ENCODE measurements at regions not wholly inside any gene's neighbourhood (a gene's known extent, or its start where the extent isn't known, plus 50 kb on each side); places are given as distances from the start of the nearest gene placed in this dataset.
A peak's percentile ranks its signal among the peaks of the same experiment; 100 is the strongest.

DNA sequence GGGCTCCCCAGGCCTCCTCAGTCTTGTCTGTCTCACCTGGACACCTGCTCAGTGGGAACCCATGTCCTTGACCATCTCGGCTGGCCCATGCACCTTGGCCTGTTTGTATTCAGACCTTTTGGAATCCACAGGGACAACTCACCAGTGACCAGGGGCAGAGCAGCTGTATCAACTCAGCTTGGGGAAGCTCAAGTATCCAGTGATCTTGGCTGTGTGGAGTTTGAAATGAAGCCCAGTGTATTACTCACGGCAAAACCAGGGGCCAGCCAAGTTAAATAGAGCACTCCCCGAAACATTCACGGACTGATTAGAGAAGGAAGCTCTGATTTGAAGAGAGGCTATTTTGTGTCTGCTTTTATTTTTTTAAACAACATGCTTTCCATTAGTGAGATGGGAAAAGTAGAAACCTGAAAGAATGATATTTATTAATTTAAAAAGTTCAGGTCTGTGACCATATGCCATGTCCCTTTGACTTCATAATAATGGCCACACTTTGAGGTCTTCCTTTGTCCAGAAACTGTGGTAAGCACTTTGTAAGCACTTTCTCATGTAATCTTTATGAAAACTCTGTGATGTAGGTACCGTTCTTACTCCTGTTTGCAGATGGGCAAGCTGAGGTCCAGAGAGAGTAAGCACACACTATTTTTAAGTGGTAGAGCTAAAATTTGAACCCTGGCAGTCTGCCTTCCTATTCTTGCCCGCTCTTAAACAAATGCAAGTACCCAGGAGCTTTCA lies 656.5 kb downstream of the BNC2 start:
- TF ChIP-seq, protein P1, sequence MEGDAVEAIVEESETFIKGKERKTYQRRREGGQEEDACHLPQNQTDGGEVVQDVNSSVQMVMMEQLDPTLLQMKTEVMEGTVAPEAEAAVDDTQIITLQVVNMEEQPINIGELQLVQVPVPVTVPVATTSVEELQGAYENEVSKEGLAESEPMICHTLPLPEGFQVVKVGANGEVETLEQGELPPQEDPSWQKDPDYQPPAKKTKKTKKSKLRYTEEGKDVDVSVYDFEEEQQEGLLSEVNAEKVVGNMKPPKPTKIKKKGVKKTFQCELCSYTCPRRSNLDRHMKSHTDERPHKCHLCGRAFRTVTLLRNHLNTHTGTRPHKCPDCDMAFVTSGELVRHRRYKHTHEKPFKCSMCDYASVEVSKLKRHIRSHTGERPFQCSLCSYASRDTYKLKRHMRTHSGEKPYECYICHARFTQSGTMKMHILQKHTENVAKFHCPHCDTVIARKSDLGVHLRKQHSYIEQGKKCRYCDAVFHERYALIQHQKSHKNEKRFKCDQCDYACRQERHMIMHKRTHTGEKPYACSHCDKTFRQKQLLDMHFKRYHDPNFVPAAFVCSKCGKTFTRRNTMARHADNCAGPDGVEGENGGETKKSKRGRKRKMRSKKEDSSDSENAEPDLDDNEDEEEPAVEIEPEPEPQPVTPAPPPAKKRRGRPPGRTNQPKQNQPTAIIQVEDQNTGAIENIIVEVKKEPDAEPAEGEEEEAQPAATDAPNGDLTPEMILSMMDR (IDR thresholded peaks at IDR 0.05) = no peak
- TF ChIP-seq MAX (IDR thresholded peaks at IDR 0.05; ENCODE audit: low read depth) = peak; percentile 58; the same call in 1 of the 2 replicates

Measured in SK-N-SH (cell line).